ENCODE measurements at regions not wholly inside any gene's neighbourhood (a gene's known extent, or its start where the extent isn't known, plus 50 kb on each side); places are given as distances from the start of the nearest gene placed in this dataset.

GRCh38 chr9:89715318-89715858, 110.6 kb downstream of the GADD45G start:
- TF ChIP-seq CTCF (tag by site-specific recombination; IDR thresholded peaks at IDR 0.05) (no peak), YY1 (tag by site-specific recombination; IDR thresholded peaks at IDR 0.05) (no peak), ZNF175 (tag by site-specific recombination; IDR thresholded peaks at IDR 0.05) (no peak), SP2 (tag by site-specific recombination; IDR thresholded peaks at IDR 0.05) (no peak), TCF7L2 (IDR thresholded peaks at IDR 0.05; ENCODE audit: borderline replicate concordance, low read depth, low read length) (no peak), ZBTB26 (tag by site-specific recombination; optimal IDR thresholded peaks at IDR 0.05) (no peak), ATF2 (tag by site-specific recombination; IDR thresholded peaks at IDR 0.05; ENCODE audit: low read depth) (no peak), ZNF221 (tag by site-specific recombination; IDR thresholded peaks at IDR 0.05; ENCODE audit: borderline replicate concordance) (no peak), ZNF292 (tag by site-specific recombination; IDR thresholded peaks at IDR 0.05; ENCODE audit: borderline replicate concordance, low read depth) (no peak), PATZ1 (tag by site-specific recombination; IDR thresholded peaks at IDR 0.05) (no peak), ZNF280C (tag by site-specific recombination; IDR thresholded peaks at IDR 0.05) (no peak)
